ENCODE measurements at regions not wholly inside any gene's neighbourhood (a gene's known extent, or its start where the extent isn't known, plus 50 kb on each side); places are given as distances from the start of the nearest gene placed in this dataset.

DNA sequence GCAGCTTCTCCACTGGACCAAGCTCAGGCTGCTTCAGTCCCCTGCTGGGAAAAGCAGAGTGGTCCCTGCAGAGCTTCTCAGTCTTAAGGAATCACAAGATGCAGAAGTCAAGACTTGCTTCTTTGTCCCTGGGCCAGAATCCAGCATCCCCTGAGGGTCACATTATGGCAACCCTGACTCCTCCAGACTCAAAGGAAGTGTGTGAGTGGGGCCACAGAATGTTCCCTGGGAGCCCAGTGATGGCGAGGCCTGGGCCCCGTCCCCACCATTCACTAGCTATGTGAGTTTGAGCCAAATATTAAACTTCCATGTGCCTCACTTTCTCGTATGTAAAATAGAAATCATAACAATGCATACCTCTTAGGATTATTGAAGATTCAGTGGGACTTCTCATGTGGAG, 122.2 kb upstream of the NCAM1 start:
- no peaks in the 10 kb centered on the region for H3K9me2 ChIP-seq (ENCODE audit: insufficient read depth)
- RAD21 ChIA-PET (ENCODE audit: low non-redundant PET in 1 of 2, low total read pairs in 2 of 2, uncharacterized antibody in 2 of 2, unreplicated experiment in 2 of 2): no interaction called here
- ATAC-seq (no peak), DNase-seq (ENCODE audit: low read depth, low spot score) (no peak)
- H3K4me2 ChIP-seq (ENCODE audit: low read length): no peak overlapping the region
- no peaks in the 10 kb centered on the region for H3K4me1 ChIP-seq (ENCODE audit: control insufficient read depth in 1 of 2, insufficient read depth in 2 of 2, low read length in 2 of 2)
- no peaks in the 10 kb centered on the region for H3K9me3 ChIP-seq (ENCODE audit: control insufficient read depth in 1 of 2, insufficient read depth in 1 of 2, low read depth in 1 of 2, low read length in 2 of 2)
- TF ChIP-seq POLR2A (IDR thresholded peaks at IDR 0.05; ENCODE audit: borderline replicate concordance, extremely low read depth, insufficient read depth, insufficient read length) (no peak), CBX3 (IDR thresholded peaks at IDR 0.05; ENCODE audit: low read depth) (no peak), FOSL1 (IDR thresholded peaks at IDR 0.05; ENCODE audit: low read depth) (no peak), SP1 (IDR thresholded peaks at IDR 0.05; ENCODE audit: low read depth) (no peak), SIN3A (IDR thresholded peaks at IDR 0.05; ENCODE audit: low read depth) (no peak), RAD21 (IDR thresholded peaks at IDR 0.05; ENCODE audit: low read depth) (no peak), YY1 (IDR thresholded peaks at IDR 0.05; ENCODE audit: extremely low read depth, insufficient replicate concordance, low read depth, low read length) (no peak), ELF1 (IDR thresholded peaks at IDR 0.05; ENCODE audit: borderline replicate concordance, low read depth) (no peak), CEBPB (IDR thresholded peaks at IDR 0.05; ENCODE audit: low read depth) (no peak), POLR2AphosphoS5 (IDR thresholded peaks at IDR 0.05; ENCODE audit: low read depth, low read length) (no peak), EZH2 (IDR thresholded peaks at IDR 0.05) (no peak)
- TF ChIP-seq, protein P1, sequence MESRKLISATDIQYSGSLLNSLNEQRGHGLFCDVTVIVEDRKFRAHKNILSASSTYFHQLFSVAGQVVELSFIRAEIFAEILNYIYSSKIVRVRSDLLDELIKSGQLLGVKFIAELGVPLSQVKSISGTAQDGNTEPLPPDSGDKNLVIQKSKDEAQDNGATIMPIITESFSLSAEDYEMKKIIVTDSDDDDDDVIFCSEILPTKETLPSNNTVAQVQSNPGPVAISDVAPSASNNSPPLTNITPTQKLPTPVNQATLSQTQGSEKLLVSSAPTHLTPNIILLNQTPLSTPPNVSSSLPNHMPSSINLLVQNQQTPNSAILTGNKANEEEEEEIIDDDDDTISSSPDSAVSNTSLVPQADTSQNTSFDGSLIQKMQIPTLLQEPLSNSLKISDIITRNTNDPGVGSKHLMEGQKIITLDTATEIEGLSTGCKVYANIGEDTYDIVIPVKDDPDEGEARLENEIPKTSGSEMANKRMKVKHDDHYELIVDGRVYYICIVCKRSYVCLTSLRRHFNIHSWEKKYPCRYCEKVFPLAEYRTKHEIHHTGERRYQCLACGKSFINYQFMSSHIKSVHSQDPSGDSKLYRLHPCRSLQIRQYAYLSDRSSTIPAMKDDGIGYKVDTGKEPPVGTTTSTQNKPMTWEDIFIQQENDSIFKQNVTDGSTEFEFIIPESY (IDR thresholded peaks at IDR 0.05; ENCODE audit: extremely low read depth, insufficient replicate concordance, low read length): no peak
- TF ChIP-seq, protein P2, sequence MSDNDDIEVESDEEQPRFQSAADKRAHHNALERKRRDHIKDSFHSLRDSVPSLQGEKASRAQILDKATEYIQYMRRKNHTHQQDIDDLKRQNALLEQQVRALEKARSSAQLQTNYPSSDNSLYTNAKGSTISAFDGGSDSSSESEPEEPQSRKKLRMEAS (IDR thresholded peaks at IDR 0.05): no peak
- TF ChIP-seq, protein P3, sequence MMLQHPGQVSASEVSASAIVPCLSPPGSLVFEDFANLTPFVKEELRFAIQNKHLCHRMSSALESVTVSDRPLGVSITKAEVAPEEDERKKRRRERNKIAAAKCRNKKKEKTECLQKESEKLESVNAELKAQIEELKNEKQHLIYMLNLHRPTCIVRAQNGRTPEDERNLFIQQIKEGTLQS (IDR thresholded peaks at IDR 0.05): no peak
- H3K9ac ChIP-seq (ENCODE audit: low read length): no peak overlapping the region
- H3K4me3 ChIP-seq (replicated peaks in 1 of 2; ENCODE audit: low read depth in 1 of 2, low read length in 2 of 2): no peak overlapping the region
- no peak overlapping the region for H2AFZ ChIP-seq (ENCODE audit: low read depth, low read length, poor library complexity, severe bottlenecking)
- H3K79me2 ChIP-seq (ENCODE audit: insufficient read depth, low read length): no peaks in the 10 kb centered on the region
- no peaks in the 10 kb centered on the region for H4K20me1 ChIP-seq (ENCODE audit: insufficient read depth)
- peaks cover 12% of the 10 kb centered on the region for H3K27me3 ChIP-seq (ENCODE audit: insufficient read depth, low read length)
- no peak overlapping the region for H3K27ac ChIP-seq (ENCODE audit: low read depth, low read length)
- POLR2A ChIA-PET: no interaction called here
- CTCF ChIA-PET: no interaction called here
- no TSS peak for BruUV-seq (replicated peaks)
- intact Hi-C loops (cut with micrococcal nuclease): no loop called here
- no peaks in the 10 kb centered on the region for H3K36me3 ChIP-seq (ENCODE audit: control insufficient read depth in 1 of 2, insufficient read depth in 2 of 2, low read length in 2 of 2)

Data from HCT116 (cell line).